ENCODE measurements at regions not wholly inside any gene's neighbourhood (a gene's known extent, or its start where the extent isn't known, plus 50 kb on each side); places are given as distances from the start of the nearest gene placed in this dataset.

GRCh38 chr4:151865744-151866591 is 105.2 kb upstream of the GATB start:
- H3K27me3 Mint-ChIP-seq = peaks cover 19% of the 10 kb centered on the region
- no peak for TF ChIP-seq CTCF (conservative IDR thresholded peaks at IDR 0.05)
- no peak overlapping the region for H3K27ac Mint-ChIP-seq
- no peak for DNase-seq (ENCODE audit: extremely low spot score, unreplicated experiment)
- no peaks in the 10 kb centered on the region for H3K36me3 Mint-ChIP-seq
- H3K4me3 Mint-ChIP-seq = no peak overlapping the region
- peaks cover 5% of the 10 kb centered on the region for H3K9me3 Mint-ChIP-seq
- H3K4me1 Mint-ChIP-seq (ENCODE audit: unreplicated experiment) = no peaks in the 10 kb centered on the region

- no peak for DNase-seq (ENCODE audit: extremely low spot score, unreplicated experiment)
- H3K4me1 Mint-ChIP-seq (ENCODE audit: unreplicated experiment) = no peaks in the 10 kb centered on the region
- no peak for TF ChIP-seq CTCF (conservative IDR thresholded peaks at IDR 0.05)
- no peak overlapping the region for H3K27ac Mint-ChIP-seq
- H3K4me3 Mint-ChIP-seq = no peak overlapping the region
- peaks cover 14% of the 10 kb centered on the region for H3K27me3 Mint-ChIP-seq
- H3K9me3 Mint-ChIP-seq = peaks cover 5% of the 10 kb centered on the region
- no peaks in the 10 kb centered on the region for H3K36me3 Mint-ChIP-seq
Observed at GRCh38 chr4:151865312-151865711, 104.5 kb upstream of the GATB start.

GRCh38 chr4:151864068-151864467 is 103.3 kb upstream of the GATB start:
- TF ChIP-seq CTCF (conservative IDR thresholded peaks at IDR 0.05) = no peak
- H3K36me3 Mint-ChIP-seq = no peaks in the 10 kb centered on the region
- no peak overlapping the region for H3K27ac Mint-ChIP-seq
- DNase-seq (ENCODE audit: extremely low spot score, unreplicated experiment) = no peak
- no peak overlapping the region for H3K4me3 Mint-ChIP-seq
- H3K9me3 Mint-ChIP-seq = peaks cover 5% of the 10 kb centered on the region
- peaks cover 20% of the 10 kb centered on the region for H3K27me3 Mint-ChIP-seq
- H3K4me1 Mint-ChIP-seq (ENCODE audit: unreplicated experiment) = no peaks in the 10 kb centered on the region

- no peaks in the 10 kb centered on the region for H3K36me3 Mint-ChIP-seq
- TF ChIP-seq CTCF (conservative IDR thresholded peaks at IDR 0.05) = no peak
Observed at GRCh38 chr4:151862766-151863165, 102.0 kb upstream of the GATB start.

GRCh38 chr4:151860561-151861093 is 99.8 kb upstream of the GATB start:
- Mint-ChIP-seq H3K4me1 (ENCODE audit: unreplicated experiment) (no peaks in the 10 kb centered on the region), H3K9me3 (no peaks in the 10 kb centered on the region), H3K27ac (no peak overlapping the region), H3K4me3 (no peak overlapping the region), H3K36me3 (no peaks in the 10 kb centered on the region), H3K27me3 (peaks cover 19% of the 10 kb centered on the region)
- no peak for DNase-seq (ENCODE audit: extremely low spot score, unreplicated experiment)
- no peak for TF ChIP-seq CTCF (conservative IDR thresholded peaks at IDR 0.05)

More at GRCh38 chr4:151862766-151863165, 102.0 kb upstream of the GATB start:
- peaks cover 23% of the 10 kb centered on the region for H3K27me3 Mint-ChIP-seq
- no peak overlapping the region for H3K4me3 Mint-ChIP-seq
- H3K4me1 Mint-ChIP-seq (ENCODE audit: unreplicated experiment) = no peaks in the 10 kb centered on the region
- no peak for DNase-seq (ENCODE audit: extremely low spot score, unreplicated experiment)
- H3K9me3 Mint-ChIP-seq = peaks cover 2% of the 10 kb centered on the region
- H3K27ac Mint-ChIP-seq = no peak overlapping the region
